ENCODE measurements at regions not wholly inside any gene's neighbourhood (a gene's known extent, or its start where the extent isn't known, plus 50 kb on each side); places are given as distances from the start of the nearest gene placed in this dataset.

DNA sequence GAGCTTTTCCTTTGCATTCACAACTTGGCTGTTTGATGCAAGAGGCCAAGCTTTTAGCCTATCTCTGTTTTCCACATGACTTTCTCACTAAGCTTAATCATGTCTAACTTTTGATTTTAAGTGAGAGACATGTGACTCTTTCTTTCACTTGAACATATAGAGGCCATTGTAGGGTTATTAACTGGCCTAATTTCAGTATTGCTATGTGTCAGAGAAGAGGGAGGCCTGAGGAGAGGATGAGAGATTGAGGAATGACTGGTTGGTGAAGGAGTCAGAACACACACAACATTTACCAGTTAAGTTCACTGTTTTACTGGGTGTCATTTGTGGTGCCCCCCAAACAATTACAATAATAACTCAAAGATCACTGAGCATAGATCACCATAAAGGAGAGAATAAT lies 193.5 kb downstream of the CYYR1 start:
- peaks cover 0 to 5% (median 0%) of the 10 kb centered on the region in 7 donors for H3K9me3 Mint-ChIP-seq
- H3K27ac Mint-ChIP-seq: no peak overlapping the region
- H3K4me3 Mint-ChIP-seq: no peak overlapping the region
- DNase-seq (no peak), ATAC-seq (ENCODE audit: low read depth in 2 of 2) (no peak)
- no peaks in the 10 kb centered on the region for H3K4me1 Mint-ChIP-seq
- no peaks in the 10 kb centered on the region for H3K36me3 Mint-ChIP-seq
- no peaks in the 10 kb centered on the region for H3K27me3 Mint-ChIP-seq

DNA sequence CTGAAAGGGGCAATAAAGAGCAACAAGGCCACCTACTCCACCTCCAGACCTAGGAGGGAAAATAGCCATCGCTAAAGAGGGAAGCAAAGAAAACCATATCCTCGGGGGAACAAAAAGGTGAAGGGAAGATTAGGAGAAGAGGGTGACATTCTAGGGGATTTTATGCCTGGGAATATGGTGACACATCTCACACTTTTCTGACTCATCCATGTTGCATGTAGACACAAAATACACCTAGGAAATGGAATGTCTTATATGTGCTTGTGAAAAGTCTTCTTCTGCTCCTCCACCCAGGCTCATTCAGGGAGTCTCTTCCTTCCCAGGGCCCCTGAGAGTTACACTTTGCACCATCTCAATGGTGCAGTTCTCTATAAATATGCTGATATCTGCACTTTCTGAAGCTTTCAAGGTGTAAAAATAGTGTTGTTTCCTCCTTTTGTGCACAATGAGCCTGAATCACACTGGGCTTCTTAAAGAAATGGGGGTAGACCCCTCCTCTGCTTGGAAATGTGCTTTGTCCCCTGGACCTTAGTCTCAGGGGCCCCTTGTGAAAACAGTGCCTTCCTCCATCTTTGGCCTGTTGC lies 195.9 kb downstream of the CYYR1 start:
- no peaks in the 10 kb centered on the region for H3K27me3 Mint-ChIP-seq
- no peak overlapping the region for H3K27ac Mint-ChIP-seq
- H3K9me3 Mint-ChIP-seq: peaks cover 0 to 5% (median 1%) of the 10 kb centered on the region in 7 donors
- ATAC-seq (ENCODE audit: low read depth in 2 of 2): no peak
- H3K4me1 Mint-ChIP-seq: no peaks in the 10 kb centered on the region
- no peak overlapping the region for H3K4me3 Mint-ChIP-seq
- no peaks in the 10 kb centered on the region for H3K36me3 Mint-ChIP-seq
- DNase-seq: no peak

DNA sequence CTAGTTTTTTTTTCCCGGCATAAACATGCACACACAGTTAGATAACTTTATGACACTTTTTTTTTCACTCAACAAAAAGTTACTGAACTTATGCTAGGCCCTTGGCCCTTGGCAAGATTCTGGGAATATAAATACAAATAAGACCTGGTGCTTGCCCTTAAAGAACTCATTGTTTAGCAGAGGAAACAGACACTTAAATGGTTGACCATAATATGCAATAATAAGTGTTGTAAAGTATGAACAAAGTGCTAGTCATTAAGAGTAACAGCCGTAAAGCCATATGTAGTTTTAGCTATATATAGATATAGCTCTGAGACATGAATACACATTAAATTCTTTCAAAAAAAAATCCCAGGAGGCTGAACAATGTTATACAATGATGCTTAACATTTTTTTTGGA lies 198.3 kb downstream of the CYYR1 start:
- peaks cover 0 to 5% (median 1%) of the 10 kb centered on the region in 7 donors for H3K9me3 Mint-ChIP-seq
- H3K4me1 Mint-ChIP-seq: no peaks in the 10 kb centered on the region
- no peak overlapping the region for H3K27ac Mint-ChIP-seq
- no peak for ATAC-seq (ENCODE audit: low read depth in 2 of 2)
- DNase-seq: no peak
- no peaks in the 10 kb centered on the region for H3K27me3 Mint-ChIP-seq
- no peak overlapping the region for H3K4me3 Mint-ChIP-seq
- no peaks in the 10 kb centered on the region for H3K36me3 Mint-ChIP-seq

DNA sequence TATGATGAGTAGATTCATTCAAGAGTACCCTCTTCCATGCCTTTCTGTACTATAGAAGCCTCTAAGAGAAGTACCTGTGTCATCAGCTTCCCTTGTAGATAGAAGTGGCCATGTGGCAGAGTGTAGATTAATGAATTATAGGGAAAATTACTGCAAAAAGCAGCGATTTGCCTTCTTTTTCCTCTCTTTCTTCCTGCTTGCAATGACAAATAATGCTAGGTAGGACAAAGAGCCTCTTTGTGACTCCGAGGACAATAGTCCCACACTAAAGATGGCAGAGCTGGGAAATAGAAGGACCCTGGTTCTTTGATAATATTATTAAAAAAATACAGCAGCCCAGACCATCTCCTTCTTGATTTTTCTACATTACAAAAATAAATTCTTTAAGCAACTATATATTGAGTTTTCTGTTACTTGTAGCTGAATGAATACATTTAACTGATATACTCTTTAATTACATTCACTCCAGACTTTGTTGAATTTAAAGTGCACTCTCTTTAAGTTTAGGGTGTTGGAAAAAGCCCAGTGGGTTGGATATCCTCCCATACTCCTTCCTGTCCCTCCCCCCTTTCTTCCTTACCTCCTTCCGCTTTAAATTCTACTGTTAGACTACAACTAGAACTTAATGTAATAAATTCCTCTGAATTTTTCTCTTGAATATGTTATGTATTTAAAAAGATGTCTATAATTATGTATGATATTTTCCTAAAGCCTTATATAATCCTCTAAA lies 198.2 kb upstream of the APP start:
- Mint-ChIP-seq H3K36me3 (no peaks in the 10 kb centered on the region), H3K27ac (no peak overlapping the region), H3K4me3 (no peak overlapping the region), H3K9me3 (peaks cover 0 to 4% (median 0%) of the 10 kb centered on the region in 7 donors), H3K4me1 (no peaks in the 10 kb centered on the region), H3K27me3 (no peaks in the 10 kb centered on the region)
- no peak for DNase-seq
- ATAC-seq (ENCODE audit: low read depth in 2 of 2): no peak

DNA sequence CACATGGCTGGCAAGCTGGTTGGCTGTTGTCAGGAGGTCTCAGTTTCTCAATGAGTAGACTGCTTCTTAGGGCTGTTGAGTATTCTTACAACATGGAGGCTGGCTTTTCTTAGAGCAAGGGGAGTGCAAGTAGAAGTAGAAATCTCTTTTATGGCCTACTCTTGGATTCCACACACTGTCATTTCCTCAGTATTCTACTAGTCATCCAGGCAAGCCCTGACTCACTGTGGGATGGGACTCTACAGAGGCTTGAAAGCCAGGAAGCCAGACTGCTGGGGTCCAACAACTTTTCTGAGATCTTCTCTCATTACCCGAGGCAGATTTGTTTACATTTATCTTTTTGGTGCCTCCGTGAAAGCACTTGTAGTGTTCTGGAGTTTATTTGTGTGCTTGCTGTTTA lies 196.2 kb upstream of the APP start:
- Mint-ChIP-seq H3K4me1 (no peaks in the 10 kb centered on the region), H3K36me3 (no peaks in the 10 kb centered on the region), H3K9me3 (peaks cover 0 to 4% (median 0%) of the 10 kb centered on the region in 7 donors), H3K27me3 (no peaks in the 10 kb centered on the region), H3K4me3 (no peak overlapping the region), H3K27ac (no peak overlapping the region)
- no peak for DNase-seq
- no peak for ATAC-seq (ENCODE audit: low read depth in 2 of 2)

DNA sequence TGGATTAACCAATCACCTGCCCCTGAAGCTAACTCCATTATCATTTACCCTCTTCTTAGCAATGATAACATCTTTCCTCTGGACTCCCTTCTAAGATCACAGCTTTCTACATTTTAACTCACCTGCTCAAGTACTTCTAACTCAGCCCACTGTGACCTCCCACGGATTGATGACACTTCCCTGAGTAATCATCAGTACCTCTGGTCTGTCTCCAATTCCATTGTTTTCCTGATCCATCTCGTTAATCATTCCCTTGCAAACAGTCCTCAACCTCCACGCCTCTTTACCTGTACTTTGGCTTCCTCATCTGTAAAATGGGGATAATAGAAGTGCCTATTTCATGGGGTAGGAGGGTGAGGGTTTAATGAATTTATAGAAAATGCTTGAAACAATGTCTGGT lies 195.3 kb upstream of the APP start:
- Mint-ChIP-seq H3K4me1 (no peaks in the 10 kb centered on the region), H3K36me3 (no peaks in the 10 kb centered on the region), H3K9me3 (peaks cover 0 to 4% (median 0%) of the 10 kb centered on the region in 7 donors), H3K27me3 (no peaks in the 10 kb centered on the region), H3K27ac (no peak overlapping the region), H3K4me3 (no peak overlapping the region)
- no peak for ATAC-seq (ENCODE audit: low read depth in 2 of 2)
- no peak for DNase-seq

DNA sequence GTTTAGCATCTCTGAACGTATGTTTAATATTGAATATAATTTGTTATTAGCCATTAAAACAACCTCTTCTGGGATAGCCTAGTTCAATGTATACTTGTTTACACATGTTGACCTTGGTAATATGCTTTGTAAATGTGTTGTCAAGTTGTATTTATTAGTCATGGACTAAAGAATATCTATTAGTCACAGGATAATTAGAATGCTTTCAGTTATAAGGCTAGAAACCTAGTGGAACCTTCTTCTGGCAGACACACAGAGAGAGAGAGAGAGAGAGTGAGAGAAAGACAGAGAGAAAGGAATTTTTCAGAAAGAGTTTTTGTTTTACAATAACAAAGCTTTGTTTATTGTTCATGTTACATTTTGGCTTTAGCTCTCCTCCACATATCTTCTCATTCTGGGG lies 181.1 kb upstream of the APP start:
- no peaks in the 10 kb centered on the region for H3K36me3 Mint-ChIP-seq
- H3K27ac Mint-ChIP-seq: no peak overlapping the region
- H3K4me3 Mint-ChIP-seq: no peak overlapping the region
- no peaks in the 10 kb centered on the region for H3K27me3 Mint-ChIP-seq
- H3K9me3 Mint-ChIP-seq: peaks cover 2 to 22% (median 6%) of the 10 kb centered on the region in 7 donors
- ATAC-seq (ENCODE audit: low read depth in 2 of 2) (no peak), DNase-seq (no peak)
- no peaks in the 10 kb centered on the region for H3K4me1 Mint-ChIP-seq

DNA sequence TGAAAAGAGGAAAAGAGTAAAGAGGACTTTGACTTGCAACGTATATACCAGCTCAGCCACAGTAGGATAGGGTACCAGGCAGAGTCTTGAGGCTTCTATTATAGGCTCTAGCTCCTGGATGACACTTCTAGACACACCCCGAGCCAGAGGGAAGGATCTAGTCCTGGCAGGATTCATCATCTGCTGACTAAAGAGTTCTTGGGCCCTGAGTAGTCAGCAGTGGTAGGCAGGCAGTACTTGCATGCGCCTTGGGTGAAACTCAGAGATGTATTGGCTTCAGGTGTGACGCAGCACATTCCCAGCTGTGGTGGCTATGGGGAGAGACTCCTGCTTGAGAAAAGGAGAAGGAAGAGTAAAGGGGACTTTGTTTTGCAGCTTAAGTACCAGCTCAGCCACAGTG lies 162.3 kb upstream of the APP start:
- Mint-ChIP-seq H3K27me3 (no peaks in the 10 kb centered on the region), H3K4me3 (no peak overlapping the region), H3K36me3 (no peaks in the 10 kb centered on the region), H3K27ac (no peak overlapping the region), H3K9me3 (peaks cover 0 to 4% (median 0%) of the 10 kb centered on the region in 7 donors), H3K4me1 (no peaks in the 10 kb centered on the region)
- ATAC-seq (ENCODE audit: low read depth in 2 of 2) (no peak), DNase-seq (no peak)

DNA sequence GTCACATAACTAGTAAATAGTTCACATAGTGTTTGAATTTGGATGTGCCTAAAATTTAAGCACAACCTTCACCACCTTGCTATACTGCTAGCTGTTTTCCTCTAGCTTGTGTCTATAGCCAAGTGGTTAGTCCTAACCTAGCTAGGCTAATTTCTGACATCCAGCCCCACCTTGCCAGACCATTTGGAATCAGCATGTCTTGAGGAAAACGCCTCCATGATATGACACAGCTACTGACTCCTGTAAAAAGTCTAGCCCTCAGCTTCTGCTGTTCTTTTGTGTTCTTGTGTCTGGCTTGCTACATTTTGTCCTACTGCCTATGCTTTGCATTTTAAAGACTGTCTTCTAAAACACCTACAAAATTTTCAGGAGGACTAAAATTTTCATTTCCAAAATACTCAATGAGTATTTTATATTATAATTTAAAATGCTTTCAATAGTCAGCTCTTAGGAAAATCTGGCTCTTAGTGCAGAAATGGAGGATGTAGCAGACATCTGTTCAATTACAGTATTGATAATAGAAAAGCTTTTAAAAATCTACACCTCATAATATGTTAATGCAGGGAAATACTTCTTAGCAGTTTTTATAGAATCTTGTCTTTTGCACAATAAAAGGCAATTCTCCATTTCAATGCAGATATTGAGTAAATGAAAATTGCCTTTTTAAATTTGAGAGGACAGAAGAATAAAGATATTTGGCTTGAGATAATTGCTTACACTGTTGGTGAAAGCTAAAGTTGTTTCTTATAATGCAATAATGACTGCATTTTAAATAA lies 160.8 kb upstream of the APP start:
- Mint-ChIP-seq H3K4me1 (no peaks in the 10 kb centered on the region), H3K4me3 (no peak overlapping the region), H3K36me3 (no peaks in the 10 kb centered on the region), H3K9me3 (peaks cover 0 to 4% (median 0%) of the 10 kb centered on the region in 7 donors), H3K27ac (no peak overlapping the region), H3K27me3 (no peaks in the 10 kb centered on the region)
- ATAC-seq (ENCODE audit: low read depth in 2 of 2) (no peak), DNase-seq (no peak)

DNA sequence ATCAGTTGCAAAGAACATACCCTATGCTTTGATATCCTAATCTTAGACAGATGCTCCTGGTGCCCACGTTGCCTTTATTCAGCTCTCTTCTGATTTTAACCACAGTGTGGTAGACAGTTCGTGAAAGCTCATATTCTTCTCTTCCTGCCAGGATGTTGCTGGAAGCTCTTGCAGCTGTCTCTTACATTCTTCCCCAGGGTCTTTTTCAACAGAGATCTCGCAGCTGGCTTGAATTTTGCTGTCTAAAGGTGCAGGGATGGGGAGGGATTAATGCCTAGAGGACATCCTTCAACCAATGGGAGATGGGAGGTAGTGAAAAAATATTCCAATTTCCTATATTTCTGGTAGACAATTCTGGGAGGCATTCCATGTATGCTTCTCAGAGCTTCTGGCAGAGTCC lies 150.0 kb upstream of the APP start:
- H3K36me3 Mint-ChIP-seq: no peaks in the 10 kb centered on the region
- H3K4me1 Mint-ChIP-seq: no peaks in the 10 kb centered on the region
- no peak for DNase-seq
- no peak overlapping the region for H3K27ac Mint-ChIP-seq
- H3K9me3 Mint-ChIP-seq: peaks cover 0 to 7% (median 2%) of the 10 kb centered on the region in 7 donors
- no peaks in the 10 kb centered on the region for H3K27me3 Mint-ChIP-seq
- ATAC-seq (ENCODE audit: low read depth in 2 of 2): no peak
- H3K4me3 Mint-ChIP-seq: no peak overlapping the region

DNA sequence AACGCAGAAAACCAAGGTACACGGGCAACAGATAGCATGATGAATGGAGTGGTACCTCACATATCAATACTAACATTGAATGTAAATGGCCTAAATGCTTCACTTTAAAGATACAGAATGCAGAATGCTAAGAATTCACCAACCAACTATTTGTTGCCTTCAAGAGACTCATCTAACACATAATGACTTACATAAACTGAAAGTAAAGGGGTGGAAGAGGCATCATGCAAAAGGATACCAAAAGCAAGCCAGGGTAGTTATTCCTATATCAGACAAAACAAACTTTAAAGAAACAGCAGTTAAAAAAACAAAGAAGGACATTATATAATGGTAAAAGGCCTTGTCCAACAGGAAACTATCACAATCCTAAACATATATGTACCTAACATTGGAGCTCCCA lies 137.1 kb upstream of the APP start:
- no peak for DNase-seq
- ATAC-seq (ENCODE audit: low read depth in 2 of 2): no peak
- H3K27ac Mint-ChIP-seq: no peak overlapping the region
- H3K36me3 Mint-ChIP-seq: no peaks in the 10 kb centered on the region
- no peak overlapping the region for H3K4me3 Mint-ChIP-seq
- peaks cover 0 to 15% (median 4%) of the 10 kb centered on the region in 7 donors for H3K9me3 Mint-ChIP-seq
- H3K4me1 Mint-ChIP-seq: no peaks in the 10 kb centered on the region
- H3K27me3 Mint-ChIP-seq: peaks cover 0 to 6% (median 5%) of the 10 kb centered on the region in 3 donors

DNA sequence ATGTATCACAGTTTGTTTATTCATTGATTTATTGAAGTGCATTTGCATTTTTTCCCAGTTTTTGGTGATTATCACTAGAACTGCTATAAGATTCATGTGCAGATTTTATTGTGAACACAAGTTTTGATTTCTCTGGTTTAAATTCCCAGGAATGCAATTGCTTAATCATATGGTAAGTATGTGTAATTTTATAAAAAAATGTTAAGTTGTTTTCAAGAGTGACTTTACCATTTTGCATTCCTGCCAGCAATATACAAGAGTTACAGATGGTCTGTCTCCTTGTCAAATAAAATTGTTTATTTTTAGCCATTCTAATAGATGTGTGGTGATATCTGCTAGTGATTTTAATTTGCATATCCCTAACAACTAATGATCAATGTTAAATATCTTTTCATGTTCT lies 127.3 kb upstream of the APP start:
- H3K27me3 Mint-ChIP-seq: peaks cover 0 to 9% (median 7%) of the 10 kb centered on the region in 3 donors
- peak overlapping the region in 1 of 6 donors; percentile 18 for H3K27ac Mint-ChIP-seq
- no peaks in the 10 kb centered on the region for H3K4me1 Mint-ChIP-seq
- ATAC-seq (ENCODE audit: low read depth in 2 of 2) (no peak), DNase-seq (no peak)
- no peak overlapping the region for H3K4me3 Mint-ChIP-seq
- H3K36me3 Mint-ChIP-seq: peaks cover 4 to 10% of the 10 kb centered on the region in 2 donors
- peaks cover 5 to 37% (median 15%) of the 10 kb centered on the region in 7 donors for H3K9me3 Mint-ChIP-seq

DNA sequence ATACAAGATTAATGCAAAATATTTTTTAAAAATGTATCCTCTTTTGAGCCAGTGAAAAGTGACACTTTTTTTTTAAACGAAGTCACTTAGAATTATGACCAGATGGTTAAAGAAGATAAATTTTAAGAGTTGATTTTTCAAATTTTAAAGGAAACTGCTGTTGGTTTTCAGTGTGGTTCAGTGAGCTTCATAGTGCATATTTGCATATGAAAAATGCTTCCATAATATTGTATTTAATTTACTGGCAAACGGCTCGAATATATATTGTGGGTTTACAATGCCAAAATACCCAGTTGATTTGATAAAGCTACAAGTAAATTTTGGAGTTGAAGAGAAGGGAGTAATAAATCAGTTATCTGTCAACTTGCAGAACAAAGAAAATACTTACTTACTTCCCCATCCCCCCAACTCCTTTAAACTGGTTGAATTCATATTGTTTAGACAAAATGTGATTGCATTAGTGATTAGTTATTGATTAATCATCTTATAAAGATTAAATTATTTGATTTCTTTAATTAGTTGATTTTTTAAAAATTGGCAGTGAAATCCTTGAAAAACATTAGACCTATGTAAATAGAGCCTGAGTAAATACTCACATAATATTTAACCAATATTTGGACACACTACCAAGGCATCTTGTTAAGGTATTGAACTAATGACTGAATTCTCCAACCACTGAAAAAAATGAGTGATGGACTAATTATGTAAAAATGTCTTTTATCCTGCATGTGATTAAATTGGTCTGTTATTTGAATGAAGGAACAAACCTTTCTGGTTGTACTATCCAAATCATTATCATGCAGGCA lies 122.8 kb upstream of the APP start:
- ATAC-seq (ENCODE audit: low read depth in 2 of 2): no peak
- no peaks in the 10 kb centered on the region for H3K27me3 Mint-ChIP-seq
- DNase-seq: no peak
- no peak overlapping the region for H3K27ac Mint-ChIP-seq
- H3K36me3 Mint-ChIP-seq: peaks cover 0 to 10% of the 10 kb centered on the region in 2 donors
- H3K9me3 Mint-ChIP-seq: peaks cover 5 to 25% (median 15%) of the 10 kb centered on the region in 7 donors
- H3K4me1 Mint-ChIP-seq: no peaks in the 10 kb centered on the region
- no peak overlapping the region for H3K4me3 Mint-ChIP-seq

Measured in naive B cell (primary cell).